Fibroblast of gingiva (primary cell): ENCODE measurements at regions not wholly inside any gene's neighbourhood (a gene's known extent, or its start where the extent isn't known, plus 50 kb on each side); places are given as distances from the start of the nearest gene placed in this dataset.

Experiments
- DNase-seq: peaks from one replicate; pipeline ENCODE4 v3.0.0-alpha.2; 2011; ENCODE audit warnings: low read depth

GRCh38 chr7:31171984-31172383 is 119.9 kb downstream of the ADCYAP1R1 start:
- DNase-seq = no peak

- DNase-seq = no peak
Measured at GRCh38 chr7:31171216-31171785, 119.2 kb downstream of the ADCYAP1R1 start.
